GM23338 (cell line): ENCODE measurements at regions not wholly inside any gene's neighbourhood (a gene's known extent, or its start where the extent isn't known, plus 50 kb on each side); places are given as distances from the start of the nearest gene placed in this dataset.

Experiments used
- CTCF ChIP-seq, 2 experiments: fragments of 200-600 bp in 1 of 2; sonication (generic) in 1 of 2; conservative IDR thresholded peaks; 2 replicates each; pipeline versions ENCODE4 v1.5.1 to v1.6.1; 2016 to 2017; ENCODE audit warnings: antibody characterized with exemption in 2 of 2, low read depth in 2 of 2, mild to moderate bottlenecking in 2 of 2, moderate library complexity in 1 of 2
- EZH2 ChIP-seq: fragments of 200-600 bp; sonication (generic); IDR thresholded peaks from one replicate; pipeline ENCODE4 v1.8.0; 2017; ENCODE audit warnings: antibody characterized with exemption, mild to moderate bottlenecking, low read depth; ENCODE audit not compliant: unreplicated experiment
- TF ChIP-seq, protein P1 (sequence below): IDR thresholded peaks from one replicate; pipeline ENCODE4 v1.6.1; 2018; ENCODE audit warnings: antibody characterized with exemption; ENCODE audit not compliant: unreplicated experiment

DNA sequence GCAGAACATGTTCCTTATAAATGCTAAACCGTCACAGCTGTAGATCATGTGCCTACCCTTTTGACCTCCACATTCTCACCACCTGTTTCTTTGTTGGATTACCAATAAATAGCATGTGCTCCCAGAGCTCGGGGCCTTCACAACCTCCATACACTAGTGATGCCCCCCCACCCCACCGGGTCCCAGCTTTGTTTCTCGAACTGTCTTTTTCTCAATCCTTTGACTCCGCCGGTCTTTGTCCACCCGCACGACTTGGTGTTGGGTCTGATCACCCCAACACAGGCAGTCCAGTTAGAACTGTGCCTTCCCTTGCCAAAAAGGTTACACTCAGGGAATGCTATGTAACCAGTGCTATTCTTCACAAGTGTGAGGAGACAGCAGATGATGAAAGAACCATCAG is 485.9 kb upstream of the C9orf72 start:
- TF ChIP-seq EZH2 = no peak
- TF ChIP-seq, protein P1, sequence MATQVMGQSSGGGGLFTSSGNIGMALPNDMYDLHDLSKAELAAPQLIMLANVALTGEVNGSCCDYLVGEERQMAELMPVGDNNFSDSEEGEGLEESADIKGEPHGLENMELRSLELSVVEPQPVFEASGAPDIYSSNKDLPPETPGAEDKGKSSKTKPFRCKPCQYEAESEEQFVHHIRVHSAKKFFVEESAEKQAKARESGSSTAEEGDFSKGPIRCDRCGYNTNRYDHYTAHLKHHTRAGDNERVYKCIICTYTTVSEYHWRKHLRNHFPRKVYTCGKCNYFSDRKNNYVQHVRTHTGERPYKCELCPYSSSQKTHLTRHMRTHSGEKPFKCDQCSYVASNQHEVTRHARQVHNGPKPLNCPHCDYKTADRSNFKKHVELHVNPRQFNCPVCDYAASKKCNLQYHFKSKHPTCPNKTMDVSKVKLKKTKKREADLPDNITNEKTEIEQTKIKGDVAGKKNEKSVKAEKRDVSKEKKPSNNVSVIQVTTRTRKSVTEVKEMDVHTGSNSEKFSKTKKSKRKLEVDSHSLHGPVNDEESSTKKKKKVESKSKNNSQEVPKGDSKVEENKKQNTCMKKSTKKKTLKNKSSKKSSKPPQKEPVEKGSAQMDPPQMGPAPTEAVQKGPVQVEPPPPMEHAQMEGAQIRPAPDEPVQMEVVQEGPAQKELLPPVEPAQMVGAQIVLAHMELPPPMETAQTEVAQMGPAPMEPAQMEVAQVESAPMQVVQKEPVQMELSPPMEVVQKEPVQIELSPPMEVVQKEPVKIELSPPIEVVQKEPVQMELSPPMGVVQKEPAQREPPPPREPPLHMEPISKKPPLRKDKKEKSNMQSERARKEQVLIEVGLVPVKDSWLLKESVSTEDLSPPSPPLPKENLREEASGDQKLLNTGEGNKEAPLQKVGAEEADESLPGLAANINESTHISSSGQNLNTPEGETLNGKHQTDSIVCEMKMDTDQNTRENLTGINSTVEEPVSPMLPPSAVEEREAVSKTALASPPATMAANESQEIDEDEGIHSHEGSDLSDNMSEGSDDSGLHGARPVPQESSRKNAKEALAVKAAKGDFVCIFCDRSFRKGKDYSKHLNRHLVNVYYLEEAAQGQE = no peak
- TF ChIP-seq CTCF (conservative IDR thresholded peaks at IDR 0.05; ENCODE audit: low read depth in 2 of 2) = no peak
